D721Med (cell line): ENCODE measurements at regions not wholly inside any gene's neighbourhood (a gene's known extent, or its start where the extent isn't known, plus 50 kb on each side); places are given as distances from the start of the nearest gene placed in this dataset.

Source experiments
- DNase-seq: peaks from one replicate; pipeline ENCODE4 v3.0.0; 2011; ENCODE audit warnings: low spot score; ENCODE audit not compliant: insufficient read length
- FAIRE-seq: peaks from 2 replicates; lab custom pipeline; 2011; peaks lifted over from hg19 to GRCh38; lab: Jason Lieb, UNC
- CTCF ChIP-seq: IDR thresholded peaks from 2 replicates; pipeline ENCODE4 v1.5.1; 2012; ENCODE audit warnings: mild to moderate bottlenecking, control low read depth; ENCODE audit not compliant: insufficient read depth; ENCODE audit errors: missing control alignments

- DNase-seq = no peak
- TF ChIP-seq CTCF = no peak
- FAIRE-seq = no peak
Observed at GRCh38 chr3:148319960-148320359, 377.7 kb upstream of the AGTR1 start.

GRCh38 chr3:148329481-148330235 is 368.0 kb upstream of the AGTR1 start:
- FAIRE-seq (no peak), DNase-seq (no peak)

GRCh38 chr3:148330542-148330941 is 367.2 kb upstream of the AGTR1 start:
- no peak for TF ChIP-seq CTCF
- FAIRE-seq (no peak), DNase-seq (no peak)

More at GRCh38 chr3:148329481-148330235, 368.0 kb upstream of the AGTR1 start:
- no peak for TF ChIP-seq CTCF

GRCh38 chr3:148331081-148331846 is 366.4 kb upstream of the AGTR1 start:
- DNase-seq = no peak
- FAIRE-seq = no peak

GRCh38 chr3:148332509-148332908 is 365.2 kb upstream of the AGTR1 start:
- TF ChIP-seq CTCF = no peak
- DNase-seq (no peak), FAIRE-seq (no peak)

More at GRCh38 chr3:148331081-148331846, 366.4 kb upstream of the AGTR1 start:
- no peak for TF ChIP-seq CTCF

GRCh38 chr3:148333091-148333490 is 364.6 kb upstream of the AGTR1 start:
- DNase-seq (no peak), FAIRE-seq (no peak)
- no peak for TF ChIP-seq CTCF

- DNase-seq (no peak), FAIRE-seq (no peak)
- TF ChIP-seq CTCF = no peak
Observed at GRCh38 chr3:148335612-148336011, 362.1 kb upstream of the AGTR1 start.
